Right lobe of liver (tissue), 6 donors: ENCODE measurements at regions not wholly inside any gene's neighbourhood (a gene's known extent, or its start where the extent isn't known, plus 50 kb on each side); places are given as distances from the start of the nearest gene placed in this dataset.

ENCODE experiments used
- ATAC-seq, 4 donors: fragments of 200-7000 bp; cut with Tn5 transposase; one replicate each; pipeline ENCODE4 v1.9.1; 2020; ENCODE audit warnings: mild to moderate bottlenecking in 4 of 4, moderate library complexity in 4 of 4
- DNase-seq, 3 donors: peaks; one replicate each; pipeline ENCODE4 v3.0.0-alpha.2; 2020
- H3K27ac ChIP-seq, 3 donors: fragments of 200-600 bp; one replicate each; pipeline ENCODE4 v1.8.0; 2022
- H3K27me3 ChIP-seq, 2 donors: fragments of 200-600 bp; one replicate each; pipeline ENCODE4 v1.8.0; 2022
- H3K36me3 ChIP-seq, 4 donors: fragments of 200-600 bp; sonication (generic) in 1 of 4; one replicate each; pipeline versions ENCODE4 v1.5.1 to v1.8.0; 2017 to 2022; ENCODE audit warnings: control low read depth in 1 of 4
- H3K4me1 ChIP-seq, 4 donors: fragments of 200-600 bp; sonication (generic) in 1 of 4; one replicate each; pipeline versions ENCODE4 v1.5.1 to v1.8.0; 2017 to 2022; ENCODE audit warnings: control low read depth in 1 of 4
- H3K4me3 ChIP-seq, 3 donors: fragments of 200-600 bp; one replicate each; pipeline ENCODE4 v1.8.0; 2022
- H3K9me3 ChIP-seq, 4 donors: fragments of 200-600 bp; sonication (generic) in 1 of 4; one replicate each; pipeline versions ENCODE4 v1.5.1 to v1.8.0; 2017 to 2022; ENCODE audit warnings: control low read depth in 1 of 4
- CTCF ChIP-seq, 4 donors: fragments of 200-600 bp in 3 of 4; fragments of 450-650 bp in 1 of 4; IDR thresholded peaks; one replicate each; pipeline versions ENCODE4 v1.5.1 to v1.8.0; 2016 to 2022; ENCODE audit warnings: antibody characterized with exemption in 4 of 4, mild to moderate bottlenecking in 2 of 4
- POLR2A ChIP-seq: fragments of 450-650 bp; IDR thresholded peaks from one replicate; pipeline ENCODE4 v1.6.1; 2017; ENCODE audit warnings: antibody characterized with exemption, mild to moderate bottlenecking
- WGBS: methylation state at CpG from one replicate; pipeline ENCODE4 v1.1.6; 2018; ENCODE audit warnings: low coverage, low lambda C conversion rate; ENCODE audit not compliant: insufficient coverage; ENCODE audit errors: missing lambda C conversion rate; 5-methylcytosine and 5-hydroxymethylcytosine counted together
- intact Hi-C, 2 donors: fragments of 100-400 bp; cut with DNase I; formaldehyde crosslinking; loops; one replicate each; pipeline versions ENCODE4 v1.11.2 to v1.14.1; 2022
- donor health status: DM: no; HTN: yes; CAD: no.
- donor health status: DM: no; HTN: no; CAD: no.
- donor health status: DM: no; HTN: no; CAD: no.
- donor health status: DM: no; HTN: yes; CAD: no.
- donor health status: DM: no; HTN: yes; CAD: no.

- H3K4me3 ChIP-seq: no peak overlapping the region
- no peak overlapping the region for H3K27ac ChIP-seq
- H3K4me1 ChIP-seq: no peaks in the 10 kb centered on the region
- no peak for TF ChIP-seq POLR2A
- no peak for TF ChIP-seq CTCF (IDR thresholded peaks at IDR 0.05)
- intact Hi-C loops: no loop called here
- no peak for DNase-seq
- no peak for ATAC-seq
- no peaks in the 10 kb centered on the region for H3K36me3 ChIP-seq
- no peaks in the 10 kb centered on the region for H3K27me3 ChIP-seq
- H3K9me3 ChIP-seq: no peaks in the 10 kb centered on the region
These were observed 173.9 kb downstream of the CALCRL start for GRCh38 chr2:187274146-187274545.

- DNase-seq: no peak
- Histone ChIP-seq H3K27ac (no peak overlapping the region), H3K4me3 (no peak overlapping the region), H3K27me3 (no peaks in the 10 kb centered on the region), H3K9me3 (no peaks in the 10 kb centered on the region), H3K4me1 (no peaks in the 10 kb centered on the region), H3K36me3 (no peaks in the 10 kb centered on the region)
- ATAC-seq: no peak
- TF ChIP-seq CTCF (IDR thresholded peaks at IDR 0.05): no peak
- intact Hi-C loops: no loop called here
These were observed 175.8 kb downstream of the CALCRL start for GRCh38 chr2:187272255-187272654.

DNA sequence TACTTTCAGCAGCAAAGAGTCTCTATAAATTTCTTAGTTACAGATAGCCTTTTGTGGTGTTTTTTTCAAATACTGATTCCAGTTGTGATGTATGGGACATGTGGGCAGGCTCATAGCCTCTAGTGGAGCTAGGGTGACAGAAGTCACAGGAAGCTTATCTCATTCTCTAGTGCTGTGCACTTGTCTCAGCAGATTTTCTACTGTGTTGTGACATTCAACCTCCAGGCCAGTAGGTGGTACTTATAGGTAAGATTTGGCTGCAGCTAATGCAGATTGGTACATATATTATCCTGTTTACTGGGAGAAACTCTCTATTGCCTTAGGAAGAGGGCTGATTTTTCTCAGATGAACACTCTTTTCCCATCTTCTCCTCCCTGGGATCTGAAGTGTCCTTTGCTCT is 176.2 kb downstream of the CALCRL start:
- H3K36me3 ChIP-seq: no peaks in the 10 kb centered on the region
- H3K27me3 ChIP-seq: no peaks in the 10 kb centered on the region
- DNase-seq: no peak
- H3K9me3 ChIP-seq: no peaks in the 10 kb centered on the region
- H3K27ac ChIP-seq: no peak overlapping the region
- H3K4me1 ChIP-seq: no peaks in the 10 kb centered on the region
- H3K4me3 ChIP-seq: no peak overlapping the region
- ATAC-seq: no peak
- intact Hi-C loops: no loop called here
- TF ChIP-seq POLR2A: no peak
- no peak for TF ChIP-seq CTCF (IDR thresholded peaks at IDR 0.05)

DNA sequence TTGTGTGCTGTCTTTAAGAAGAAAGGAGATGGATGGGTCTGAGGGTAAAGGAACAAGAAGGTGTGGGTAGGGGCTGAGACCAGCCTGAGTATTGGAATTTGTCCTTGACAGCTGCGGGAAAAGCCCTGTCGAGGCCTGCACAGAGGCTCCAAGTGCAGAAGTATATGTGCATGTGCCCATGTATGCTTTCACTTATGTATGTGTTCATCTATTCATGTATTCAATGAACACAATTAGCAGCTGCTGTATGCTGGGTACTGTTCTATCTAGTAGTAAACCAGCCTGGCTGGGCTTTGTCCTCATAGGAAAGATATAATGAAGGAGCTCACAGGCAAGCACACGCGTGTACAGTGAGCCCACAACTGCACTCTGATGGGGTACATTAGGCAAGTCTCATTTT is 181.4 kb downstream of the CALCRL start:
- WGBS: 35% methylated on average over 4 of the region's 4 CpGs
- no peak for ATAC-seq
- Histone ChIP-seq H3K27me3 (no peaks in the 10 kb centered on the region), H3K9me3 (no peaks in the 10 kb centered on the region), H3K36me3 (no peaks in the 10 kb centered on the region), H3K27ac (no peak overlapping the region), H3K4me3 (no peak overlapping the region), H3K4me1 (no peaks in the 10 kb centered on the region)
- DNase-seq: no peak
- intact Hi-C loops: no loop called here
- TF ChIP-seq POLR2A (no peak), CTCF (IDR thresholded peaks at IDR 0.05) (no peak)

DNA sequence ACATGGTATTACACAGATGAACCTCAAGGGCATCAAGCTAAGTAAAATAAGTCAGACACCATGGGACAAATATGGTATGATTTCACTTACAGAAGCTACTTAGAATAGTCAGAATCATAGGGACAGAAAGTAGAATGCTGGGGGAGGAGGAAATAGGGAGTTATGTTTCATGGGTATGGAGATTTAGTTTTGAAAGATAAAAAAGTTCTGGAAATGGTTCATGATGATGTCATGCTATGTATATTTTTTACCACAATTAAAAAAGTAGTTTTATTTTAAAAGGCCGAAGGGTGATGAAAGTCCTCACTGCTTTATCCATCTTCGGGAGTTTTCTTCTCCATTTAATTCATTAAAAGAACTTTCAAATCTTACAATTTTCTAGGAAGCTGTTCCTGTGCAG is 181.9 kb downstream of the CALCRL start:
- Histone ChIP-seq H3K36me3 (no peaks in the 10 kb centered on the region), H3K4me3 (no peak overlapping the region), H3K9me3 (no peaks in the 10 kb centered on the region), H3K27ac (no peak overlapping the region), H3K4me1 (no peaks in the 10 kb centered on the region), H3K27me3 (no peaks in the 10 kb centered on the region)
- intact Hi-C loops: no loop called here
- no peak for ATAC-seq
- DNase-seq: no peak
- WGBS: 63% methylated on average over 2 of the region's 2 CpGs
- TF ChIP-seq CTCF (IDR thresholded peaks at IDR 0.05): no peak
- no peak for TF ChIP-seq POLR2A
